ES-I3 (cell line): ENCODE measurements at regions not wholly inside any gene's neighbourhood (a gene's known extent, or its start where the extent isn't known, plus 50 kb on each side); places are given as distances from the start of the nearest gene placed in this dataset.

Source experiments
- H3K36me3 ChIP-seq: 2 replicates; pipeline ENCODE4 v1.6.1; 2013; ENCODE audit warnings: mild to moderate bottlenecking, low read length, control low read depth, moderate library complexity; ENCODE audit not compliant: insufficient read depth
- H3K4me1 ChIP-seq: 2 replicates; pipeline ENCODE4 v1.6.1; 2013; ENCODE audit warnings: mild to moderate bottlenecking, control low read depth, low read length; ENCODE audit not compliant: insufficient read depth
- H3K9ac ChIP-seq: 2 replicates; pipeline ENCODE4 v1.6.1; 2013; ENCODE audit warnings: low read depth, mild to moderate bottlenecking, low read length, moderate library complexity
- H3K9me3 ChIP-seq: 2 replicates; pipeline ENCODE4 v1.6.1; 2013; ENCODE audit warnings: mild to moderate bottlenecking, low read length, moderate library complexity; ENCODE audit not compliant: control insufficient read depth, insufficient read depth

DNA sequence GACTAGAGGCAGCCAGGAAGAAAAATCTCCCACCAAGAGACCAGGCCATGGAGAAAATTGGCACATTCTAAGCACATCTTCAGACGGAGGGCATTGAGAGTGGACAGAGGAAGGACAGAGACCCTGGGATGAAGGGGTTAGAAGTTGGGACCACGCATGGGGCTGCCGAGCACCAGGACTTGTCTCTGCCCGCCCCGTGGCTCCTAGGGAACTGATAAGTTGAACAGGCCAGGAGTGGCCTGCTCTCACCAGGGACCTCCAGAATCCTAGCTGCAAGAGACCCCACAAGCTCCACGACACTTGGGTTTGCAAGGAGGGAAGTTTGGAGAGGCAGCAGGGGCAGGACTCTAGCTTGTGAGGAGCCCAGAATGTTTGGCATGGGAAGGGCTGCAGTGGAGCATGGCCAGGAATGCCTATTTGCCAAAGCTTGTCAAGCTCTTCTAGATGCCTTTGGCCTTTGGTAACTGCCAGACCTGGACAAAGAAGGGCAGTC lies 355.1 kb downstream of the NSUN3 start:
- no peak overlapping the region for H3K9ac ChIP-seq
- no peaks in the 10 kb centered on the region for H3K36me3 ChIP-seq
- H3K4me1 ChIP-seq: peaks cover 12% of the 10 kb centered on the region; the same call in 1 of the 2 replicates
- no peaks in the 10 kb centered on the region for H3K9me3 ChIP-seq

DNA sequence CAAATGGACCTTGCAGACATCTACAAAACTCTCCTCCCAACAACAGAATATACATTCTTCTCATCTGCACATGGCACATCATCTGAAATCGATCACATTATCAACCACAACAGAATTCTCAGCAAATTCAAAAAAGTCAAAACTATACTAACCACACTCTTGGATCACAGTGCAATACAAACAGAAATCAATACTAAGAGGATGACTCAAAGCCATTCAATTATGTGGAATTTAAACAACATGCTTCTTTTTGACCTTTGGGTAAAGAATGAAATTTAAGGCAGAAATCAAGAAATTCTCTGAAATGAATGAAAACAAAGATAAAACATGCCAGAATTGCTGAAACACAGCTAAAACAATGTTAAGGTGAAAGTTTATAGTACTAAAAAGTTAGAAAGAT lies 358.1 kb downstream of the NSUN3 start:
- no peaks in the 10 kb centered on the region for H3K9me3 ChIP-seq
- no peak overlapping the region for H3K9ac ChIP-seq
- no peaks in the 10 kb centered on the region for H3K36me3 ChIP-seq
- H3K4me1 ChIP-seq: no peaks in the 10 kb centered on the region

DNA sequence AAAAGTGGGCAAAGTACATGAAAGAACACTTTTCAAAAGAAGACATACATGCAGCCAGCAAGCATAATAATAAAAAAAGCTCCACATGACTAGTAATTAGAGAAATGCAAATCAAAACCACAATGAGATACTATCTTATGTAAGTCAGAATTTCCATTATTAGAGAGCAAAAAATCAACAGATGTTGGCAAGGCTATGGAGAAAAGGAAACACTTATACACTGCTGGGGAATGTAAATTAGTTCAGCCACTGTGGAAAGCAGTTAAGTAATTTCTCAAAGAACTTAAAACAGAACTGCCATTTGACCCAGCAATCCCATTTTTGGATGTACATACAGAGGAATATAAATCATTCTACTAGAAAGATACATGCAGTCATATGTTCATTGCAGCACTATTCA lies 360.7 kb downstream of the NSUN3 start:
- Histone ChIP-seq H3K9me3 (no peaks in the 10 kb centered on the region; the same call in 1 of the 2 replicates), H3K4me1 (no peaks in the 10 kb centered on the region), H3K9ac (no peak overlapping the region), H3K36me3 (no peaks in the 10 kb centered on the region)

DNA sequence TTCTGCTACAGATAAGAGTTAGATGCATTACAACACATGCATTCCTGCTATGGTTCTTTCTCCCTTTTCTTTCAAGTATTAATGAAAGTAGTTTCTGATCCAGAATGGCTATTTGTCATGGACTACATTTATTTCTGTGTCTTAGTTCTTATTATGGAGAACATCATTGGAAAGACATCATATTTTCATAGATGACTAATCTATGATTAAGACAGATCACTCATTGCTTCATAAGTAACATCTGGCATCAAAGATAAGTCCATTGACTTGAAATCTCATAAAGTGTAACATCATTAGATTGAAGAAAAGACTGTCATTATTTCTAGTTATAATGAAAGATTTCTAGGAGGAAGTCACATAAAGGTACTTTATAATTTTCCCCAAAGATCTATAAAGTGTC lies 366.7 kb downstream of the NSUN3 start:
- Histone ChIP-seq H3K4me1 (peaks cover 7% of the 10 kb centered on the region; the same call in 1 of the 2 replicates), H3K36me3 (no peaks in the 10 kb centered on the region), H3K9me3 (no peaks in the 10 kb centered on the region; the same call in 1 of the 2 replicates), H3K9ac (no peak overlapping the region)

DNA sequence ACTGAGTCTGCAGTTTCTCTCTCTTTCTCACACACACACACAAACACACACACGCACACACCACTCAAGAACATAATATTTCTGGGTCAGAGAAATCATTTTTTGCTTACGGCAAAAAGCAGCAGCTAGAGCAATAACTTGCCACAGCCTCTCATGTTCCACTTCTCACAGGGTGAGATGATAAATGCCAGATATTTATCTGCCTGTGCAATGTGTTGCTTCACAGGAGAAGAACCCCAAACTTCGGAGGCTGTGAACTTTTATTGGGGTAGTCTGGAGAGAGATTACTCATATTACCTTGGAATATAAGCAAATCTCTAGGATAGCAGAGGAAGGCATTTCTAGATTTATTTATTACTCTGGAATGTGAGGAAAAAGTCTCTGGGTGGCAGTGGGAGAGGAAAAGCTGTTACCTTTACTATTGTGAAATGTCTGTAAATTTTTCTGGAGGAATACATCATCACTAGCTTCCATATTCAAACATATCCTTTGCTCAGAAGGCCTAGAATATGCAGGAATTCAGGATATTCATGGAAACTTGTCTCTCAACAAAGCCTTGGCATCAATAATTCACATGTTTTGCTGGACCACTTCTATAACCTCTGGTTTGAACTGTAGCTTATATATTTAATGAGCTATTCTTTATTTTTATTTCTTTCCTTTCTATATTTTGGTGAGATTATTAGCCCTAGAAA lies 369.2 kb downstream of the NSUN3 start:
- H3K9ac ChIP-seq: no peak overlapping the region
- H3K36me3 ChIP-seq: no peaks in the 10 kb centered on the region
- H3K4me1 ChIP-seq: peaks cover 7% of the 10 kb centered on the region; the same call in 1 of the 2 replicates

DNA sequence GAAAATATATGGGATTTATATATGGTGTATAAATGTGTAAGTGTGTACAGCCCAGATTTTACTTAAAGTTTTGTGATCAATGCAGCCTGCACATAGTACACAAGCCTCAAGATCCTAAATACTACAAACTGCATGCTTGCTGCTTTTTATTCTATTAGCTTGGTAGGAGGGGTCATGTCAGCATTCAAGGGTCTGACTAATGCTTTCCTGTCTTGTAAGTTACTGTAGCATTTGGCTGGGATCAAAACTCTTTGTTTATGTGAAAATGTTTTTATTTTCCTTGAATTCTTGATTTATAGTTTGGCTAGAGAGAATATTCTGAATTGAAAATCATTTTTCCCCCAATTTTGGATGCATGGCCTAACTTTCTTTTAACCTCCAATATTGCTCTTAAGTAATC lies 370.9 kb downstream of the NSUN3 start:
- no peaks in the 10 kb centered on the region for H3K36me3 ChIP-seq

More for the DNA sequence above, 369.2 kb downstream of the NSUN3 start:
- no peaks in the 10 kb centered on the region; the same call in 1 of the 2 replicates for H3K9me3 ChIP-seq

DNA sequence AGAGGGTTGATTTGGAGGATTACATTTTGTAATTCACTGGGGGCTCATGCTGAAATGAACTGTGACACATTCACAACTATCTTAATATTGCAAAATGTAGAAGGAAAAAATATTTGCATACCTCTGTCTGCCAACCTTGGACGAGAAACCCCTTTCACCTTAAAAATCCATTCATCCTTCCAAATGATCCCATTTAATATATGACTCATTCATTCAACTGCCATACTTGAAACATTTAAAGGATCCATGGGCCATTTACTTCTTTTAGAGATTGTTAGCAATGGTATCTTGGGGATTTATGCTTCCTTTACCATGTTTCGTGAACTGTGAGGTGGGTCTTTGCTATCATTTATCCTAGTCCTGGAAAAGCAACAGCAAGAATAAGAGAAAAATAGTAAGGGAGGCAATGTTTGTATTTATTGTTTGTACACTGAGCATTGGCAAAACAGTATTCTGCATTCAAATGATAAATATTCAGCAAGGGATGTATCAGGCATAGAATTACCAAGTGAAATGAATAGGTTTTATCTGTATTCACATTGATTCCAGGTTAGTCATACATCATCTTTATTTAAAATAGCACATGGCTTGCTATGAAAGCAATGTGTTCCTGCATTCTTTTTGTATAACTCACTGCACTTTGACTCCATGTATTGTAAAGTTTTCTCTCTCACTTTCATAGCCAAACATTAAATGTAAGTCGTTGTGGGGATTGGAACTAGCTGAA lies 378.1 kb downstream of the NSUN3 start:
- Histone ChIP-seq H3K4me1 (no peaks in the 10 kb centered on the region), H3K9me3 (no peaks in the 10 kb centered on the region), H3K9ac (no peak overlapping the region), H3K36me3 (no peaks in the 10 kb centered on the region)

More for the DNA sequence above, 370.9 kb downstream of the NSUN3 start:
- Histone ChIP-seq H3K9me3 (no peaks in the 10 kb centered on the region), H3K9ac (no peak overlapping the region), H3K4me1 (peaks cover 7% of the 10 kb centered on the region; the same call in 1 of the 2 replicates)

DNA sequence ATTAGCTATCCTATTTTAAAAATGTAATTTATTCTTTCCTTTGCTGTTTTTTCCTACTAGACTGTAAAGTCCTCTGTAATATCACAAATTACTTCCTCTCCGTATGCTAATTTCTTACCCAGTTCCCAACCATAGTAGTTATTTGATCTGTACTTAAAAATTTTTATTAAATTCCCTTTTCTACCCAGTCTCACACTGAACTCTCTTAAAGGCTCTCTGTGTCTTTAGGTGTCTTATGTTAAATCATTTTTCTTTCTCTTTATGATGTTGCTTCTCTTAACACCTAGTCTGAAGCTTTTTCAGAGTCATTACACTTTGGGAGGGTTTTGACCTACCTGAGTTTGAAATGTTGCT lies 378.6 kb downstream of the NSUN3 start:
- Histone ChIP-seq H3K36me3 (no peaks in the 10 kb centered on the region), H3K9ac (no peak overlapping the region), H3K4me1 (no peaks in the 10 kb centered on the region)

DNA sequence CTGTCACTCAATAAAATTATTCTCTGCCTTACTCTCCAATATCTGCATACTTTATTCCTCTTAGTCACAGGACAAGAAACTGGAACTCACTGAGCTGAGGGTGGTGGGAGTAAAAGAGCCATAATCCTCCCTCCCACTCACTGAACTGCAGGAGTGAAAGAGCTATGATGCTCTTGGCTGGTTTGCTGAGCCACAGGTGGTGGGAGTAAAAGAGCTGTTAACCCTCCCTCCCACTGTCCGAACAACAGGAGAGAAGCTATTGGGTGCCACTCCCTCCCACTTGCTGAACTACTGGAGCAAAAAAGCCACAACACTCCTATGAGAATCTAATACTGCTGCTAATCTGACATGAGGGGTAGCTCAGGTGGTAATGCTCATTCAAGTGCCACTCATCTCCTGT lies 391.0 kb downstream of the NSUN3 start:
- H3K36me3 ChIP-seq: no peaks in the 10 kb centered on the region
- H3K9ac ChIP-seq: no peak overlapping the region
- H3K9me3 ChIP-seq: no peaks in the 10 kb centered on the region
- no peaks in the 10 kb centered on the region for H3K4me1 ChIP-seq

More for the DNA sequence above, 378.6 kb downstream of the NSUN3 start:
- H3K9me3 ChIP-seq: no peaks in the 10 kb centered on the region

DNA sequence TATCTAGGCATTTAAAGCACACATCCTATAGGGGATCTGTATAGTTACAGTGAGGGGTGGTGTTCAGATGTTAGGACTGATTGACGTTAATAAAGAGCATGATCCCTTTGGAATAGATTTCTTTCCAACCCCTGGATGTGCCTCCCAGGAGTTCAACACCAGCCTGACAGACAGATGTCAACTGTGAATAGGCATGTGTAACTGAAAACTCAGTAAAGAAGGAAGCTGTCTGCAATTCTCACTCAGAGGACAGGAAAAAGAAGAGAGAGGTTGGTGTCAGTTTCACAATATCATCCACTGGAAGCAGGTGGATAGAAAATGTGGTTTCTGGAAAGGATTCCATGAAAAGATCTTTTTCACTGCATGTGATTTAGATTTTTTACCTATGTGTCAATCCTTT lies 396.3 kb downstream of the NSUN3 start:
- Histone ChIP-seq H3K4me1 (peaks cover 4% of the 10 kb centered on the region), H3K9me3 (no peaks in the 10 kb centered on the region), H3K36me3 (no peaks in the 10 kb centered on the region), H3K9ac (no peak overlapping the region)

DNA sequence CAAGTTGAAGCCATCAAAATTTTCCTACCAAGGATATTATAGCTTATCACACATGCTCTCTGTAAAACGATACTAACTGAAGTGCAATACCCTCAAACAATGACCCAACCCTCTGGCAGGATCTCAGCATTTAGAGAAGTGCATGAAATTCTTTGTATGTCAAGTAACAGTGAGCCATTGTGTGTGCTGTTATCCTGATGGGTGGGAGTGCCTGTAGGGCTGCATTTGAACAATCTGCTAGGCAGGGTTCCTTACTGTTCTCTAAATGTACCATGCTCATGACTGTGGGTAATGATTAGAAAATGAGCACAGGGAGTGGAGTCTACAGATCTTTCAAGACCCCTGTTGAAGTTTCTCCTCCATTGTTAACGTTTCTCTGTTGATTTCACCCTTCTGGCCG lies 398.1 kb downstream of the NSUN3 start:
- Histone ChIP-seq H3K36me3 (no peaks in the 10 kb centered on the region), H3K9ac (no peak overlapping the region), H3K9me3 (no peaks in the 10 kb centered on the region), H3K4me1 (peaks cover 4% of the 10 kb centered on the region)

DNA sequence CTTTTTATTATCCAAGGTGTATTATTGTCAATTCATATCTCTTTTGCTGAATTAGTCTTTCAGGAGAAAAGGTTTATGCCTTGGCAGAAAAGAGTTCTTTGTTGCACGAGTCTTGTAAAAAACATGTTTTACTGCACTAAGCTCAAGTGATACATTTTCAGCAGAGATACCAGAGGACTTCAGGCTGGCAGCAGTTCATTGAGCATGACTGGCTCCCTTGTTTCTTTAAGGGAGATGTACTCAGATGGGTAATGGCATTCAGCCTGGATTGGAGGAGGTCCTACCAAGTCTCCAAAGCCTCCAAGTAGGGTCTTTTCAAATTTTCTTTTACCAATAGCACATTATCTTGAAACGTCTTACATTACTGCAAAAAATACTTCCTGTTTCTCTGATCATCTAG lies 400.1 kb downstream of the NSUN3 start:
- Histone ChIP-seq H3K9ac (no peak overlapping the region), H3K36me3 (no peaks in the 10 kb centered on the region), H3K9me3 (no peaks in the 10 kb centered on the region), H3K4me1 (peaks cover 4% of the 10 kb centered on the region)

DNA sequence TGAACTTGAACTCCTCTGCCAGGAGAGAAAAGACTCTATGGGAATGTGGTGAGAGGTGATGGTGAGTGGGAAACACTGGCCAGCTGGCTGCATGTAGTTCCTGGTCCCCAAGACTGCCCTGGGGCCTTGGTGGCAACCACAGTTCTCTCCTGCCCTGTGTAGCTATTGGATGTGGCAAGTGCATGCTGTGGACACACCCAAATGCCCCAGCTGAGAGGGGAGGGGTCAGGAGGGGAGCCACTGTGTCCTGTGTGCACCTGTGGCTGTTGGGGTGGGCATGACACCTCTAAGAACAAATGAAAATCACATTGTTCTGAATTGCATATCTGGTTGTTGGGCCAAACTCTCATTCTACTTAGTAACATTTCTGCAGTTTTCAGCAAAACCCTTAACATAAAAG lies 409.6 kb downstream of the NSUN3 start:
- no peak overlapping the region for H3K9ac ChIP-seq

DNA sequence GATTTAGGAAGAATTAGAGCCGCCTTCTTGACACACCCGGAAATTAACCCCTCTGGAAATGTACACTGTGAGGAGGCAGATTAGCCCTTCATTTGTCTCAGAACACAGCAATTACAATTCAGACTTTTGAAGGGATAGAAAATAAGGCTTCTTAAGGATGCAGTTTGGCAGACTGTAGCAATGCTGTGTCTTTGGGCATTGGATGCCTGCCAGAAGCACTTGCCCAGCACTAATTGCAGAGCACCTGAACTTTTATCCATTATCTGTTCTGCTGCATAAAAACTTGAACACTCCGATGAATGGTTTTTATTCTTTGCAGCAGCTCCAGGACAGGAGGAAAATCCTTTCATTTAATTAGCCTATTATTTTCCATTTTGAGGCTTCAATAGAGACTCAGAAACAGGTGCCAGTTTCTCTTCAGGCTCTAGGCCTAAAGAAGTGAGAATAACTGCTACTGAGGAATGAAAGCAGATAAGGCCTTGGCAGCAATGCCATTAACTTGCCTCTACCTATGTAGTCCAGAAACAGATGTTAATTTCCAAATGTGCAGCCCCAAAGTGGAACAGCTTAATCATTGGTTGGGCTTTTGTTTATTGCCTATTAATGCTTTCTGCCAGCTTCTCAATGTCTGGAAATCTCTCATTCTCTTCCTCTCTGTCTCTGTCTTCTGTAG lies 418.5 kb downstream of the NSUN3 start:
- Histone ChIP-seq H3K36me3 (no peaks in the 10 kb centered on the region), H3K9me3 (no peaks in the 10 kb centered on the region), H3K4me1 (no peaks in the 10 kb centered on the region; the same call in 1 of the 2 replicates), H3K9ac (no peak overlapping the region)

More for the DNA sequence above, 409.6 kb downstream of the NSUN3 start:
- Histone ChIP-seq H3K9me3 (no peaks in the 10 kb centered on the region; the same call in none of the 2 replicates), H3K36me3 (no peaks in the 10 kb centered on the region), H3K4me1 (peaks cover 9% of the 10 kb centered on the region; the same call in 1 of the 2 replicates)
